Inferior parietal cortex (tissue), 1 donor: ENCODE measurements at regions not wholly inside any gene's neighbourhood (a gene's known extent, or its start where the extent isn't known, plus 50 kb on each side); places are given as distances from the start of the nearest gene placed in this dataset.
"Not testable (repeated sequence)": the region's sequence is repeated elsewhere in the genome, so short reads cannot be mapped to it uniquely, and the experiment has no call there.

Experiments used
- DNase-seq: peaks from one replicate; pipeline ENCODE4 v3.0.0-alpha.2; 2016; ENCODE audit errors: extremely low spot score

DNA sequence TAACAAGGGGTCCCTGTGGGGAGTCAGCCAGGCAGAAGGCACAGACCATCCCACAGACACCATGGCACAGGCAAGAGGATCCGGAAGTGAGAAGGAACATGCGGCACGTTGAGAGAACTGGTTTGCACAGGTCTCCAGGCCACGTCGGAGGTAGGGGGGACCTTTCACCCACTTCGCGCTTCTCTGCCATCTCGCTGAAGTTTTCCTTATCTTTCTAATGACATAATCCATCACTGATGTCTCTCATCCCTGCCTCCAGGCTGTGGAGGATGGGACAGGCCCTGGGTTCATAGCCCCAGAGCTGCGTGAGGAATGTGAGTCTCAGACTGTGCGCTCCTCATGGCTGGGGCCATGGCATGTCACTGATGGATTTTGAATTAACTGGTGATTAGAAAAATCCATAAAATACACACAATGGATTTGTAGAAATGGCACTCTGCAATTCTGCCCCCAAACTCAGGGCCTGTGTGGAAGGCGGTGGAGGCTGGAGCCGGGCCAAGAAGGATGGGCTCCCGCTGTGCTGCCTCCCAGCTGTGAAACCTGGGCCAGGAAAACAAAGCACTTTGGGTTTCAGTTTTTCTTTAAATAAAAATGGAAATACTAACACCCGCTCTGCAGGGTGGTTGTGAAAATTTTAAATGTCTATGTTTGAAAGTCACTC, 113.3 kb upstream of the ALKAL2 start:
- DNase-seq = no peak

DNA sequence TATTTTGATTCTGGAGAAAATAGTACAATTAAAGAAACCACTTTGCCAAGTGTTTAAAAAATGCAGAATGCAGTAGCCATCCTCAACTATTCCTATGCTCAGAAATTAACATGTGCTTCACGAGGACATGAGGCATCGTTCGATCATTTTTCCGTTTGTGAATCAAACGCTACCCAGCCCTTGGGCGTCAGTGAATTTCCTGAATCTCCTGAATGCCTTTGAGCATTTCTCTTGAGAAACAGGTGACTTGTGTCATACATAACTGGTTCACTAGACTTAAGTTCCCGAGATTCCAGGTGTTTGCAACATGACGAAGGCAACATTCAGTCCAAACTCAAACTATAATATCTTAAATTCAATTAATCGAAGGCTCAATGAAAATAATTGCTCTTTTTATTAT, 110.0 kb upstream of the ALKAL2 start:
- DNase-seq = no peak

DNA sequence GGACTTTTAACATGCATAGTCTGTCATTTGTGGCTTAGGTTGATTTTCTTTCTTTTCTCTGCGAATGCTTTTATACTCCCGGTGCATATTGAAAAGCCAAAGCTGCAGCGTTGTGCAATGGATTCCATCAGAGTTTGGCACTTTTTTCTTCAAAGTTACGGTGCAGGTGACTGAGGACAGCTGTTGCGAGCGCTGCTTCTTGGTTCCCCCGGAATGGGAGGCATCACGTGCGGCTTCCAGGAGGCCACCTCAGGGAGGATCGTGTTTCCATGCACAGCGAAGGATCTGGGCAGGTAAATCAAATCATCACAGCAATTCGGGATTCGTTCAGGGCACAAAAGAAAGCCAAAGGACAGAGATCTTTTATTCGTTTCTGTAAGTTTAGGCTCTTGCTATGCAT, 109.6 kb upstream of the ALKAL2 start:
- DNase-seq = no peak

DNA sequence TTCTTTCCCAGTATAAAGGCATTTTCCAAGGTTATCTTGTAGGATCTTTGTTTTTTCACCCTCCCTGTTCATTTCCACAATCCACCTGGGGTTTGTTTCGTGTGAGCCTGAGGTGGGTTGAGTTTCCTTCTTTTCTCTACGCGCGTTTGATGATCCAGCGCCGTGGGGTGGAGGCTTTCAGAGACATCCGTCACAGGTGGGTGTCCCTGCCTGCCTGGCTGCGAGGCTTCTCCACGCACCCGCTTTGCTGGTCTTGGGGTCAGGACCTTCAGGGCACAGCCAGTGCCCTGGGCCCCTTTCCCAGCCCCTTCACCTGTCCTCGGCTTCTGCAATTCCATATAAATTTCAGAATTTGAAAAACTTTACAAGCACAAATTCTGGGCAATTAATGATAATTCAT, 109.0 kb upstream of the ALKAL2 start:
- DNase-seq = no peak

DNA sequence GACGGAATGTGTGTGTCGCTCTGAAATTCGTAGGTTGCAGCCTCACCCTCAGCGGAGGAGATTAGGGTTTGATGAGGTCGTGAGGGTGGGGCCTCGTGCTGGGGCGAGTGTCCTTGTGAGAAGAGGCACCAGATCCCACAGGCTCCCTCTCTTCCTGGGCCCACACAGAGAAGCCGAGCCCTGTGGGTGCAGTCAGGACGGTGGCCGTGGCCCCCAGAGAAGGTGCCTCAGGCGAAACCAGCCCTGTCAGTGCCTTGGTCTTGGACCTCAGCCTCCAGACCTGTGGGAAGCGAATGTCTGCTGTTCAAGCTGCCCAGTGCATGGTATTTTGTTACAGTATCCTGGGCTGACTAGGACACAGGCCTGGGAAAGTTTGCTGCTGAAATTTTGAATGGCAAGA, 108.0 kb upstream of the ALKAL2 start:
- no peak for DNase-seq

DNA sequence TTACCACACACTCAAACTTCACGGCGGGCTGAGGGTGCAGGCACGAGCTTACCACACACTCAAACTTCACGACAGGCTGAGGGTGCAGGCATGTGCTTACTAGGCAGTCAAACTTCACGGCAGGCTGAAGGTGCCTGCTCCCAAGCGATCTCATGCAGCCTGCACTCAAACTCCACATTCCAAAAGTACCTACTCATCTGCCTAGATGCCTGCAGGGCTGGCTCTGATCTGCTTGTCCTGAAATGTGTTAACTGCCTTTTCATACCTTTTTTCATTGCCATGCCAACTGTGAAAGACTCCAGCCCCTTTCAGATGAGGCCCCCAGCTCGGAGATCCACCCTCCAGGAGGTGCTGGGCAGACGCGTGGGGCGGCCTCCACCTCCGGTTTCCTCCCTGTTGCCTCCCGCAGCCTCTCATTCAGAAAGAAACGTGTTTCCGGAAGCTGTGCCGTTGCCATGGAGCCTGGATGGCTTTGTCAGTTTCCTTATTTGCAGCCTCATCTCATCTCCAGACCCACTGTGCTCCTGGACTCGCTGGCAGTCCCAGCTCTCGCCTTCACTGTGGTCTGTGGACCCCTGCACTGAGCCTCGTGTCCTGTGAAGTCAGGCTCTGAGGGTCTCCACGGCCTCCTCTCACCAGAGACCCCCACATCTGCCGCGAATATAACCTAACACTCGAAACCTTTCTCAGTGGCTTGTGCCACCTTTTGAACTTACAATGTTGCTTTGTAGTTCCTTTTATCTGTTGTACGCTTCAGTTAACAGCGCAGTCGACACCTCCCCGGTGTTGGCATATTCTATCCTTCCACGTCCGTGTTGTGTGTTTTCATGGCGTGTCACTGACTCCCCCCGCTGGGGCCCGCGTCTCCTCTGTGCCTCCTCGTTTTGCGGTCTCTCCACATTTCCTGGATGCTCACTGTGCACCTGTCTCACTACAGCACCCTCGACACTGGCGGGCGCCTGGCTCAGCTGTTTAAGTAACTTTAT, 106.1 kb upstream of the ALKAL2 start:
- DNase-seq = peak; percentile 25

DNA sequence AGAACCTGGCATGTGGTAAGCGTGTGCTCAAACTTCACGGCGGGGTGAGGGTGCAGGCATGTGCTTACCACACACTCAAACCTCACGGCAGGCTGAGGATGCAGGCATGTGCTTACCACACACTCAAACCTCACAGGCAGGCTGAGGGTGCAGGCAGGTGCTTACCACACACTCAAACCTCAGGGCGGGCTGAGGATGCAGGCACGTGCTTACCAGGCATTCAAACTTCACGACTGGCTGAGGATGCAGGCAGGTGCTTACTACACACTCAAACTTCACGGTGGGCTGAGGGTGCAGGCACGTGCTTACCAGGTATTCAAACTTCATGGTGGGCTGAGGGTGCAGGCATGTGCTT, 105.0 kb upstream of the ALKAL2 start:
- DNase-seq = no peak

DNA sequence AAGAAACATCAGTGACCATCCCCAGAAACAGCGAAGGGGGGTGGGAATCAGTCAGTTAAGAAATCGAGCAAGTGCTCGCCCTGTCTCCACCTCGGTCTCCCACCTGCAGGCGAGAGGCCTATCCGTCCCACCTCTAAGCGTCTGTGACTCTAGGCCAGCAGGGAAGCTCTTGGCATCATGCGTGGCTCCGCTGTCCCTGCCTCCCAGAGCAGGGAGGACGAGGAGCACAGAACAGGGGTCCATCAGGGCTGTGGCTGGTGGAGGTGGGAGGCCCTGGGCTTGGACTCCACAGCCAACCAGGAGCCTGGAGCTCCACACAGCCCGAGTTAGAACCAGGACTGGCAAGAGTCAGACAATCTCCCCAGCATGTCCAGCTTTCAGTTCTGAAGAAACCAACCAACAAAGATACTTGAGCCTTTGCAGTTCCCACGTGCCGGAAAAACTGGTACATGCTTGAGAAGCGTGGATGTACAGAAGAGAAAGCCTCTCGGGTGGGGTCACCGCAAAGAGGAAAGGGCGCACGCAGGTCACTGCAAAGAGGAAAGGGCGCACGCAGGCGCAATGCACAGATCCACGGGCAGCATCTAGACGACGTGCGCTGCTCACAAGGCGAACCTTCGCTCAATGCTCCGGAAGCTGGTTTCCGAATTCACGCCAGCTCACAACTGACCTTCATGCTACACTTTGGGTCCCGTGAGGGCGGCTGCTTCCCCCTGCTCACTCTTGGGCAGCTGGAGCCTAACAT, 104.5 kb upstream of the ALKAL2 start:
- DNase-seq = no peak

DNA sequence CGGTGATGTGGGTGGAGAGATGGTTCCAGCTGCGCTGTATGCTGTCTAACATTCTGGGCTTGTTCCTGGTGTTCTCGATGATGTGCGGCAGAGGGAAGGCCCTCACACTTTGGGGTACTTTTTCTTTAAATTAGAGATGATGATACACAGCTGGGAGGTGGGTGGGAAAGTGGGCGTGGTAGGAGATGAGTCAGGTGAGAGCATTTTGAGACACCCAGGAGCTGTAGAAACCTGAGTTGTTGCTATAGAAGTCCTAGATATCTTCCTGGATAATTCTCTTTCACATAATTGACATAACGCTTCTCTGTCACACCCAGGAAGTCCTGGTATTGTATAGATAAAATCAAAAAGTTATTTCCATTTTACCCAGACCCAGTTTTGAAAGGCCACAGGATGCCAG, 103.8 kb upstream of the ALKAL2 start:
- DNase-seq = no peak

DNA sequence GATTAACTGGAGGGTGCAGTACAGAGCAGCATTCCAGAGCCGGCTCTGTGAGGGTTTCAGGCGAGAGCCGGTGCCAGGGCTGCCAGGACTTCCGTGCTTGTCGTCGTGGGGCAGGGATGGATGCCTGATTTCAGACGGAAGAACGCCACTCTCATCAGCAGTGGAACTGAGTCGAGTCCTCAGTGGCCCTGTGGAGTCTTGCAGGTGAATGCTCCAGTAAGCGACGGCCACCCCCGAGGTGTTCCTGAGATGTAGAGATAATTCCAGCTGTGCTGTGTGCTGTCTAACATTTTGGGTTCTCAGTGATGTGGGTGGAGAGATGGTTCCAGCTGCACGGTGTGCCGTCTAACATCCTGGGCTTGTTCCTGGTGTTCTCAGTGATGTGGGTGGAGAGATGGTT, 103.1 kb upstream of the ALKAL2 start:
- DNase-seq = no peak

DNA sequence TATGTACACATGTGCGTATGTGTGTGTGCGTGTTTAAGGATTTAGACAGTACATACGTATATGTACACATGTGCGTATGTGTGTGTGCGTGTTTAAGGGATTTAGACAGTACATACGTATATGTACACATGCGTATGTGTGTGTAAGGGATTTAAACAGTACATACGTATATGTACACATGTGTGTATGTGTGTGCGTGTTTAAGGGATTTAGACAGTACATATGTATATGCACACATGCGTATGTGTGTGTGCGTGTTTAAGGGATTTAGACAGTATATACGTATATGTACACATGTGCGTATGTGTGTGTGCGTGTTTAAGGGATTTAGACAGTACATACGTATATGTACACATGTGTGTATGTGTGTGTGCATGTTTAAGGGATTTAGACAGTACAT, 102.1 kb upstream of the ALKAL2 start:
- DNase-seq = not testable (repeated sequence)

DNA sequence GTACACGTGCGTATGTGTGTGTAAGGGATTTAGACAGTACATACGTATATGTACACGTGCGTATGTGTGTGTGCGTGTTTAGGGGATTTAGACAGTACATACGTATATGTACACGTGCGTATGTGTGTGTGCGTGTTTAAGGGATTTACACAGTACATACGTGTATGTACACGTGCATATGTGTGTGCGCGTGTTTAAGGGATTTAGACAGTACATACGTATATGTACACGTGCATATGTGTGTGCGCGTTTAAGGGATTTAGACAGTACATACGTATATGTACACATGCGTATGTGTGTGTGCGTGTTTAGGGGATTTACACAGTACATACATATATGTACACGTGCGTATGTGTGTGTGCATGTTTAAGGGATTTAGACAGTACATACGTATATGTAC, 100.9 kb upstream of the ALKAL2 start:
- DNase-seq = not testable (repeated sequence)

DNA sequence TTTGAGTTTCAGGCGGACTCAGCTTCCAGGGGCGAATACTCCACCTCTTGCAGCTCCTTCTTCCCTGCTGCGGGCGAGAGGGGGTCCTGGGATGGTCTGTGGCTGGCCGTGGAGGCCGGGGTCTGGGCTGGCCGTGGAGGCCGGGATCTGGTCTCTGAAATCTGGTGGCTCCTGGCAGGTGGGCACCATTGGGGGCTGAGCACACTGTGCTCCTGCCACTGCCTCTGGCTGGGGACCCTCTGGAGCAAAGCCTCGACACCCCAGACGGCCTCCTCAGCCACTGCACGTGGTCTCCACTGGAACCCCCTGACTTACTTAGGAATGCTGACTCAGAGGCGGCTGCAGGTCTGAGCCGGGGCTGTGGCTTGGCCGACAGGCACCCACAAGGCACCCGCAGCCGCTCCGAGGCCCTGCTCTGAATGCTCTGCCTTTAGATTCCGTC, 100.1 kb upstream of the ALKAL2 start:
- DNase-seq = no peak

DNA sequence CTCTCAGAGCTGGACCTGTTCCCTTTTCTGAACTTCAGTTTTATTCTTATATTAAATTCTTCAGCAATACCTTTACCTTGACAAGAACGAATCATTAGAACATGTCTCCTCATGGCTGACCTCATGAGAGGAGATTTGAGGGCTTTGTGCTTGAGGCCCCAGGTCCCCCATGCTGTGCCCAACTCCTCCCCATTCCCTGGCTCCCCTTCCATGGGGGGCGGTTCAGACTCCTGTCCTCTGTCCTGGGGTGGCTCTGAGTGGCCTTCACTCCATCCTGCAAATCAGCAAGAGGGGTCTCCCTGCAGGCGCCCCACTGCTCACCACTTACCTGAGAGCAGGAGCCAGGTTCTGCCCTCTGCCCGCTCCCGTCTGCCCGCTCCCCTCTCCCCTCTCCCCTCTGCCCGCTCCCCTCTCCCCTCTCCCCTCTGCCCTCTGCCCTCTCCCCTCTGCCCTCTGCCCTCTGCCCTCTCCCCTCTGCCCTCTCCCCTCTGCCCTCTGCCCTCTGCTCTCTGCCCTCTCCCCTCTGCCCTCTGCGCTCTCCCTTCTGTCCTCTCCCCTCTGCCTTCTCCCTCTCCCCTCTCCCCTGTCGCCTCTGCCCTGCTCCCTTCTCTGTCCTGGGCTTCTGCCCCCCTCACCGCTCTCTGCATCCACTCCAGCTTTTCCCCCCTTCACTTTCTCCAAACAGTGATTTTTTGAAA, 98.7 kb upstream of the ALKAL2 start:
- DNase-seq = no peak

DNA sequence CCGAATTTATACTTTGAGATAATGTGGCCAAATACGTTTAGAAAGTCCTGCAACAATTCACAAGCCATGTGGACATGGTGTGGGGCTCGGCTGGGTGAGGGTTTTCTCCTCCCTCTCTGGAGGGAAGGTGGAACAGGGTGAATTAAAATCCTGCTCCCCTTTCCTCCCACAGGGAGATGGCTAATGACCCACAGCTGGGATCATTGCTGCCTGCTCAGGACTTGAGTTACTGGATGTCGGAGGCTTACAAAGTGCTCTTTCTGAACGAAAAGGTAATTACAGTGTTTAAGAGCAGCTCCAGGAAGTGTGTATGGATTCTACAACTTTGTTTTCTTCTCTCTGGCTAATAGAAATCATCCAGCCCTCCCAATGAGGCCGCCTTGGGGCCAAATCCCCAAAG, 97.9 kb upstream of the ALKAL2 start:
- DNase-seq = no peak

DNA sequence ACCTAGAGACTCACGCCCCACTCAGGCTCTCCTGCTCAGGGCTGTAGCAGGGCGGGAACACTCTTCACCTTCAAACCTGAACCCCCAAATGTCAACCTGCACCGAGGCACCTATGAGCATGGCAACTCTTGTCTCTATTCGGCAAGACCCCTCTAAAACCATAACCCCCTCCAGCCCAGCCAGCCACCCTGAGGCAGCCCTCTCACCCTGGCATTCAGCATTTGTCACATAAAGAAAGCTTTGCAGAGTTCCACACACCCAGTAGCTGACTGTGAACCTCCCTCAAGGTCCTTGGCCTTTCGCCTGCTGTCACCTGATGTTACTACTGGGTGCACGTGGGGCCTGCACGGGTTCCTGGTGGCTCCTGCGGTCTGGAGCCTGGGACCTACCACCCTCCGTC, 97.2 kb upstream of the ALKAL2 start:
- DNase-seq = no peak

DNA sequence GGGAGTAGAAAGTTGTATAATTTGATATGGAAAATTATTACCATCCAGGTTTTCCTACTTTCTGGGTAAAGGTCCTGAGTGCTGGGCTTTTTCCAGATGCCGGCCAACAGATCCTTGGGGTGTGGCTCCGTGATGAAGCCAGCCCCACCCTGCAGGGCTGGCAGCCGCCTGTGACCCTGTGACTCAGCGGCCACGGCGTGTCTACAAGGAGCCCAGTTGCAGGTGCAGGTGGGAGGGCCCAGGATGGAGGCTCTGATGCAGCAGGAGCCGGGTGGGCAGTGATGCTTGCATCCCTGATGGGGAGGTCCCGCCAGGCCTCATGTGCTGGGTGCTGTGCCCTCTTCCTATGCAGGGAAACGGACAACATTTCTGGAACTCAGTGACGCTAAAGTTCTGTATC, 96.0 kb upstream of the ALKAL2 start:
- no peak for DNase-seq

DNA sequence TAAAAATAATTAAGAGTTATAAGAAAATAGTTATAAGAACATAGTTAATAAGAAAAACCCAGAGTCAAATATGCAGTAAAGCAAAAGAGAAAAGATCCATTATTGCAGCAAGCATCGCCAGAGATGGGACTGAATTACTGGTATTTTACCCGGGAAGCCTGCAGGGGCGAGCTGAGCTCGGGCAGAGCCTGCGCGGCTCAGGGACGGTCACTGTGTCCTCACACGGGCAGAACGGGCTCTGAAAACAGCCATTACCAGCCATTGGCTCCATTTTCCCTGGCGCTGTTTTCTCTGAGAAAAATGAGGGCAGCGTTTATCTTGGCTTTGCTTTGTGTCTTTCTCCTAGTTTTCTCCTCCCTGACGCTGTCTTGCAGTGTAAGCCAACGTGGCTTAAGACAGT, 95.3 kb upstream of the ALKAL2 start:
- DNase-seq = peak; percentile 59

DNA sequence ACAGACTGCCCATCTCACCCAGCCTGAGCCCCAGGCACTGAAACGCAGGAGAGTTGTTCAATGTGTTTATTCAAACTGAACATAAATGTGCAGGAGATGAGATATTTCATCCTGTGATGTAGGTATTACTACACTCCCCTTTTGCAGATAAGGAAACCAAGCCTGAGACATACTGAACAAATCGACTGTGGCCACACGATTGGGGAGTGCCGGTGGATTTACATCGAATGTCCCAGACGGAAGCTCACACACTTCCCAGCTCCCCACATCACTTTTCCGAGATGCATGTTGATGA, 94.8 kb upstream of the ALKAL2 start:
- no peak for DNase-seq

DNA sequence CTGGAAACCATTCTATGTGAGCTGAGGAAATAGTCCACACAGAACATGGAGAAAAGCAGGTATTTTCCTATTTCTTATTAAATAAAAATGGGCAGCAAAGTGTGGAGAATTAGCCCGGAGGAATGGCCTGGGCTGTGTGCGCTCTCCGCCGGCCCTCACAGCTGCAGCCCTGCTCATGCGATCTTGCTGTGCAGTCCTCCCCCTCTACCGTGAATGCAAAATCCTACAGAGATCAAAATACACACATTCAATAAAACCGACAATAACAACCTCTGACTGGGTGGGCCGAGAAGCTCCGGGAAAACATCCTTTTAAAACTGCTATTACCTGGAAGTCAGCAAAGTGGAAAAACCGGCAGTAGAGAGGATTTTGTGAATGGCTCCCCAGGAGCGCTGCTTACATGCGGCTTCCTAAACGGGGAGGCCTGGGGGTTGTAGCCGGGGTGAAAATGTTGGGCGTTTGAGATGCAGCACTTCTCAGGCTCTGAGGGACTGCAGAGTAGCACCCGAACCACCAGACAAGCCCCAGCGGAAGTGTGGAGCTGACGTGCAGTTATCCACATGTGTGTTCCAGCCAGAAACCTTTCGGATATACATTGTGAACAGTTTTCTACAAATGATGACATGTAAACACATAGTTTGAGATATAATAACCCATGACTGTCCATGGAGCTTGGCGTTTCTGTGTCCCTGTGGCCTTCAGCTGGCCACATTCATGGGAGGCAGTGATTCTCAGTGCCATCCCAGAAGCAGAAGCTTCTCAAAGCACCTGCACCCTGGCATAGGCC, 94.2 kb upstream of the ALKAL2 start:
- DNase-seq = no peak

DNA sequence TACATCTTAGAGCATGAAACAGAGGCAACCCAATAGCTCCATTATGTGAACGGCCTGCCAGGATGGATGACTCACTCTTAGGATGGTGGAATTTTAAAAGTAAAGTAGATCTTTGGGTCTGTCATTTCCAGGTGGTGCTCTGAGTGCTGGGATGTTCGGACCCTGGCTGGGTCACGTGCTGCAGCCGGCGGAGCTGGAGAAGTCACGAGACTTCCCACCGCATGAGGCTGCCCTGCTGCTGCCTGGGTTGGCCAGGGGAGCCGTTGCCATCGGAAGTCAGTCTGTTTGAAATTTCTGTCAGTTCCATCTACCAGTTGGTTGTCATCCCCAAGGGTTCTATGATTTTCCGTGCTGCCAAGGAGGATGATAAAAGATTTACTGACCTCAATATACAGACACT, 93.3 kb upstream of the ALKAL2 start:
- DNase-seq = no peak
